GM18867 (cell line): ENCODE measurements at regions not wholly inside any gene's neighbourhood (a gene's known extent, or its start where the extent isn't known, plus 50 kb on each side); places are given as distances from the start of the nearest gene placed in this dataset.

Experiments used
- ATAC-seq: cut with Tn5 transposase; IDR thresholded peaks from one replicate; pipeline ENCODE4 v1.9.1; 2021; ENCODE audit warnings: mild to moderate bottlenecking, moderate library complexity; ENCODE audit not compliant: unreplicated experiment

DNA sequence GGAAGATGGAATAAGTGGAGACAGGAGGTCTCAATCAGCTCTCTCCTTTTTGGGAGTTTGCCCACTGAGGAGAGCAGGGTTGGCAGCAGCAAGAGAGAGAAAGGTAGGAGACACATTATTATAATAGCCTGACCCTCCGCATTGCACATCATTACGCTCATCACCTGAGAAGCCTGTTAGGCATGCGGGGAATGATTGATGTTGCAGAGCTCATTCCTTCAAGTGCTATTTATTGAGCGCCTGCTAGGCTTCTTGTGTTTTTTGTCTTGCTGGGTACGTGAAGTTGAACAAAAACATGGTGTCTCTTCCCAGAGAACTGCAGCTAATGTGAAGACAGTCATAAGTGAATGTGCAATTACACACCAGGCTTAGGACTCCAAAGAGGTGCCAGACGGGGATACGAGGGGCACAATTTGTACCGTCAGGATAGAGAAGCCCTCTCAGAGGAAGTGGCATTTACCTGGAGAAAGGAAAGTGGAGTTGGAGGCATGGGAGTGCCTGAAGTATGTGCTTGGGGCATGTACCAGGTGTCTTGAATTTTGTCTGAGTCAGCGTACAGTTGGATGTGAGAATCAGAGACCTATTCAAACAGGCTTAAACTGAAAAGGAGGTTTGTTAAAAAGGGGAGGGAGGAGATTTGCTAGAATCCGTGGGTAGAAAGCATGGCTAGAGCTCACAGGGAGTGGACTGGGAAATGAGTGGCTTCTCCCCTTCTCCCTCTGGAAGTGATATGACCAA lies 90.2 kb upstream of the SOD3 start:
- no peak for ATAC-seq

DNA sequence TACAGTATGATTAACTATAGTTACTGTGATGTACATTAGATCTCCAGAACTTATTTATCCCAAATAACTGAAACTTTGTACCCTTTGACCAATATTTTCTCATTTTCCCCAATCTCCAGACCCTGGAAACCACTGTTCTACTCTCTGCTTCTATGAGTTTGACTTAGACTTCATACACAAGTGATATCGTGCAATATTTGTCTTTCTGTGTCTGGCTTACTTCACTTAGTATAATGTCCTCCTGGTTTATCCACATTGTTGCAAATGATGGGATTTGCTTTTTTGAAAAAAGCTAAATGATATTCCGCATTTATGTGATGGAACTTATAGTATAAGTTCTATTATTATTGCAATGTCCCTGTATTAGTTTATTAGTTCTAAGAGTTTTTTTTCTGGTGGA lies 81.8 kb upstream of the SOD3 start:
- ATAC-seq, result no peak

DNA sequence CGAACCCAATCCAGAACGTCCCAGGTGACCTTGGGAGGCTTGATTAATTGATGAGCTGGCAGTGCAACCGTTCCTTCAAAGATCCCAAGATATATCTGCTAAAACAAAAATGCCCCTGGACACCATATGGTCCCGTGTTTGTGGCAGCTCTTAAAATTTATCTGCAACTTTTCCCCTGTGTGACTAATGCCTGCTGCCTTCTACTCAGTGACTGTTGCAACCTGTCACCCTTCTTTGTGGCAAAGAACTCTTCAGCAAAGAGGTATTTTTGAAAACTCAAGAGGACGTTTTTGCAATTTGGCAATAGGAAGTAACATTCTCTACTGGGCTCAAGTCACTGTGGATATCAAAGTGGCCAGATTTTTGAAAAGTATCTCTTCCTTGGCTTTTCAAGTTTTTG lies 75.8 kb upstream of the SOD3 start:
- no peak for ATAC-seq

GRCh38 chr4:24720436-24720835 lies 74.9 kb upstream of the SOD3 start:
- no peak for ATAC-seq

- no peak for ATAC-seq
Observed at GRCh38 chr4:24720979-24721378, 74.4 kb upstream of the SOD3 start.

DNA sequence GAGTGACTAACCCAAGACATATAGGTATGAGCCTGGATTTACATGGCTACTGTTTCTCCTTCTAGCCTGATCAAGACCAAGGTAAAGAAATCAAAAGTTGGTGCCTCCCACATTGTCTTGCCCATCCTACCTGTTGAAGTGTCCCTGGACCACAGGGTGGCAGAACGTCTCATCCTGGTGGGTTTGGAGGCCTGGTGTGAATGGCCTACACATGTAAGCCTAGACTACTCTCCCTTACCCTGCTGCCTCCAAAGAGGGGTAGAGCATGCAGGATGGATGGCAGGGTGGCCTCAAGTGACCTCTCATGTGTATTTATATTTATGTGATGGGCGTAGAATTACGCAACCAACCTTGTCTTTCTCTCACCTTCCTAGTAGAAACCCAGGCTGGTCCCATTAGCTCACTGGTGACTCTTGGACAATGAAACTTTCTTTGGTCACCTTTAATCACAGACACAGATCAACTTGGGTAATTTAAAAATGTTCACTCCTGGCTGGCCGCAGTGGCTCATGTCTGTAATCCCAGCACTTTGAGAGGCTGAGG lies 73.3 kb upstream of the SOD3 start:
- no peak for ATAC-seq

DNA sequence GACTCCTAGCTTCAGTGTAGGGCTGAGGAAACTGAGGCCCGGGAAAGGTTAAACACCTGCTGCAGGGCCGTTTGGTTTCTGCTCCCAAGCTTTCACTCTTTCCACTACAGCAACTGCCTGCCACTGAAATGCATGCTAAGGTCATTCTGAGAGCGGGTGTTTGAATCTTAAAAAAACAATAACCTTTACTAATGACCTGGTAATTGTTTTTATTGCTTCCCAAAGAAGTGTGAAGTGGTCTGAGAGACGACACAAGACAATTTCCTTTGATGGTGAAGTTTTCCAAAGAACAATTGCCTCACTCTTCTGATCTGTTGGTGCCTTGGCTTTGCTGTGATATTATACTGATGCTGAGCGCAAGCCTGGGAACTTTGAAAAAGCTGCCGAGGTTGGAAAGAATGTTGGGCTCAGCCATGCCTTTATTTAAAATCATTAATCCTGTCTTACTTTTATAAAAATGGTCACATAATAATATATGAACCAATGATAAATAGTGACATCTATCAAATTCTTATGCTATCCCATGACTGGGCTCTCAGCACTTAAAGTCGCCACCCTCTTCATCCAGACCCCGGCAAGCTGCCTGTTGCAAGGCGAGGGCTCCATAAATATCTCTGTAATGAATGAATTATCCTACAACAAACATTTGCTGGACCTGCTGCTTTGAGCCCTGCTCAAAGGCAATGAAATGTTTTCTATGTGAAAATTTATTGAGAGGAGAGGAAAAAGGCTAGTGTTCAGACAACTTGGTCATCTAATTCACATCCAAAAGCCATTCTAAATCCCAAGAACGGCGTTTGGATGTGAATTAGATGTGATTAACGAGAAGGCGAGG lies 67.8 kb upstream of the SOD3 start:
- no peak for ATAC-seq

- ATAC-seq, result no peak
Observed at GRCh38 chr4:24729119-24729730, 66.1 kb upstream of the SOD3 start.

- ATAC-seq, result no peak
Observed at GRCh38 chr4:24730256-24731001, 64.9 kb upstream of the SOD3 start.

DNA sequence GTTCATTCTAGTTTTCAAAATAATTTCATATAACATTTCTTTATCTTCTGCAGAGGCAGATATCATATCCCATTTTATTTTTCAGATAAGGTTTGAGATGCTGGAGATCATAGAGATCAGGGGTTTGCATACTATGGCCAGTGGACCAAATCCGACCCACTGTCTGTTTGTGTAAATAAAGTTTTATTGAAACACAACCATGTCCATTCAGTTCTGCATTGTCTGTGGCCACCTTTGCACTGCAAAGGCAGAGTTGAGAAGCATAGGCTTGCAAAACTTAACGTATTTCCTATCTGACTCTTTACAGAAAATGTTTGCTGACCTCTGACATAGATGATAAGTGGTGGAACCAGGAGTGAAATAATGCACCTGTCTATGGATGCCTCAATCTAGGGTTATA lies 63.9 kb upstream of the SOD3 start:
- ATAC-seq, result no peak

DNA sequence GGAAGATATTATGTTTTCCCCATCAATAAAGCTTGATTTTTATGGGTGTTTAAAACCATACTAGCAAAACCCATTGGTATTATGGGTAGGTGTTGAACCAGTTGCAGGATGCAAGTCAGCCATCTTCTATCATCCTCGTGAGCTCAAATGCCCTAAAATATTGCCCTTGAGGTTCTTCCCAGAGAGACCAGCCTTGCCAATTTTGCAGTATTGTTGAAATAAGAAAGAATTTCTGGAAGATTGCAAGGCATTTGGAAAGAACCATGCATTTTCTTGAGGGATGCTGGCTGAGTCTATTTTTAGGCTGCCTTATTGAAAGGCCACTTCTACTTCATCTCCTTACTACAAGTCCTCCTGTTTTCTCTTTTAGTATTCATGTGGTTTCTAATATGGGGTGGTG lies 60.9 kb upstream of the SOD3 start:
- ATAC-seq, result no peak

- ATAC-seq, result no peak
Observed at GRCh38 chr4:24736066-24736465, 59.3 kb upstream of the SOD3 start.

- no peak for ATAC-seq
Observed at GRCh38 chr4:24741910-24742309, 53.5 kb upstream of the SOD3 start.

DNA sequence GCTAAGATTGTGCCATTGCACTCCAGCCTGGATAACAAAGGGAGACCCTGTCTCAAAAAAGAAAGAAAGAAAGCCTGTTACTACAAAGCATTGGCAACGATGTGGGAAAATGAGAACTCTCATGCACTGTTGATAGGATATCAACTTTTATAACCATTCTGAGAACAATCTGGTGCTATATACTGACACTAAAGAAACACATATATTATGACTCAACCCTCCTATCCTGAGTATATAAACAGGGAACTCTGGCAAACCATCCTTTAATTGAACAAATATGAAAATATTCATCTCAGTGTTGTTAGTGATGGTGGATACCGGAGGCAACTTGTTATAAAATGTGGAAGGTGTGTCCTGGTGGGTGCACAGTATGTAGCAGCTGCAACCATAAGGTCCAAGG lies 53.0 kb upstream of the SOD3 start:
- no peak for ATAC-seq

DNA sequence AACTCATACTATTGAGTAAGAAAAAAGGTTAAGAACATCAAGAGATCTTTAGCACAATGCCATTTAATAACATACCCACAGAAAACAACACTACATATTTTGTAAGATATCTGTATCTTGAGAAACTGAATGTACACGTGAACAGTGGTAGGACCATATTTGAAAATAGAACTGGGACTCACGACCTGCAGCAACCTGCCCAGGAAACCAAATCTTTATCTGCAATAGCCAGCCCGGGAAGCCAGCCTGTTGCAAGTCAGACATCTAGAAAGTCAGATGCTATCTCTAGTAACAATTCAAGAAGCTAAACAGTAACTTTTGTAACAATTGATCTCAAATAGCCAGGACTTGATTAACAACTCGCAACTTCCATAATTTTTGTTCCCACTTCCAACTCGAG lies 52.6 kb upstream of the SOD3 start:
- ATAC-seq, result no peak

DNA sequence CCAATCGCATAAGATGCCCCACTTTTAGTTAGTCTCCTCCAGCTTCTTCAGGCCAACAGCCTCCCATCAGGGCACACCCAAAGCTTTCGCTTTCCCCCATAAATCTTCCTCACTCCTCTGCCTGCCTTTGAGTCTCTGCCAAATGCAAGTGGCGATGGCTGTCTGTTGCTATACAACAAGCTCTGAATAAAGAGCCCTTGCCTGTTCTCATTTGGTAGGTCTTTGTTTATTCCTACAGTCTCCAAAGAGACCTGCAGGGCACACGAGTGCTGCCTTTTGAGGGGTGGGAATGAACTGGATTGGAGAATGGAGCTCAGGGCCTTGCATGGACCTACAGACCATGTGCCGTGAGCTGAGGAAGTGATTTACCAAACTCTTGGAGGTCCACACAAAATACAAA lies 52.2 kb upstream of the SOD3 start:
- ATAC-seq, result no peak

DNA sequence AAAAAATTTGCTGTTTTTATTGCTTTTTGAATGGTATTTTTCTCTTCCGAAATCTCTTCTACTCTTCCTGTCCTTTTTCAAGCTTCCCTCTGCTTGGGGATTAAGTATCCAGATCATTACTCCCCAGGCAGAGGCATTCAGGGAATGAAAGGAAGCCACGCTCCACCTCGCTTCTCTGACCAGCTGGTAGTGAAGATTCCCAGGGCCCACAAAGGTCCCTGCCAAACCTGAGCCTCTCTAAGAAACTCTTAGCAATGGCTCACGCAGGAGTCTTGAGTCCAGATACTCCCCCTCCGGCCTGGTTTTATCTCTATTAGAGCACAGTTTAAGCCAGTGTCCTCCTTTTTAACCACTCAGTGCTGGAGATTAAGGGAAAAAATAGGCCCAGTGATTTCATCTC lies 51.4 kb upstream of the SOD3 start:
- no peak for ATAC-seq

DNA sequence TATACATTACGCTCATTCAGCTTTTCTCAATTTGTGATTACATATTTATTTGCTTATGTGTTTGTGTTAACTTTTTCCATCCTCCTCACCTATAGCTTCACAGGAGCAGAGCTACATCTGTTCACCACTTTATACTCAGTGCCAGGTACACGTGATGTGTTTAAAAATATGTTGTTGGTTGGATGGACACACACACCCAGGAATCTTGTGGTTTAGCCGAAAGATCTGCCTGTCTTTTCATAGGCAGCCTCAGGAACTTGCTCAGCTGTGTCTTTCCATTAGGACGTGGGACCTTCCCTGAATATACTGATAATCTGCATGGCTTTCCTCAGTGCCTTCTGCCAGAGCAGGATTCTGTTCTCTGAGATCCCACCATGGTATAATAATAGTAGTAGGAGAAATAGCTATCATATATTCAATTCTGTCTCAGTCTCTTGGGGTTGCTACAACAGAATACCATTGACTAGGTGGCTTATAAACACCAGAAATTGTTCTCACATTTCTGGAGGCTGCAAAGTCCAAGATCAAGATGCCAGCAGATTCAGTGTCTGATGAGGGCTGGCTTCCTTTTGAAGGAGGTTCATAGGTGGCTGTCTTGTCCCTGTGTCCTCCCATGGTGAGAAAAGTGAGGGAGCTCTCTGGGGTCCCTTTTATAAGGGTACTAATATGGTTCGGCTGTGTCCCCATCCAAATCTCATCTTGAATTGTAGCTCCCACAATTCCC lies 50.0 kb upstream of the SOD3 start:
- ATAC-seq, result no peak
